Panc1 (cell line): ENCODE measurements at regions not wholly inside any gene's neighbourhood (a gene's known extent, or its start where the extent isn't known, plus 50 kb on each side); places are given as distances from the start of the nearest gene placed in this dataset.
"Not testable (repeated sequence)": the region's sequence is repeated elsewhere in the genome, so short reads cannot be mapped to it uniquely, and the experiment has no call there.

Experiments used
- CTCF ChIP-seq: fragments of 450-650 bp; IDR thresholded peaks from 2 replicates; pipeline ENCODE4 v1.5.1; 2017; ENCODE audit warnings: mild to moderate bottlenecking
- POLR2AphosphoS5 ChIP-seq: IDR thresholded peaks from 2 replicates; pipeline ENCODE4 v1.6.1; 2012; ENCODE audit warnings: mild to moderate bottlenecking, low read depth, low read length, moderate library complexity
- REST ChIP-seq, 2 experiments: IDR thresholded peaks; 2 replicates each; pipeline ENCODE4 v1.6.1; 2011 to 2012; ENCODE audit warnings: low read depth in 2 of 2, control low read depth in 1 of 2, low read length in 1 of 2, mild to moderate bottlenecking in 1 of 2, moderate library complexity in 1 of 2; ENCODE audit not compliant: insufficient read depth in 1 of 2

- not testable (repeated sequence) for TF ChIP-seq CTCF; REST (IDR thresholded peaks at IDR 0.05; ENCODE audit: insufficient read depth in 1 of 2, low read depth in 2 of 2, low read length in 1 of 2); POLR2AphosphoS5
These were observed 74.3 kb upstream of the SIRPG start for GRCh38 chr20:1731828-1732375.
